H9 (cell line): ENCODE measurements at regions not wholly inside any gene's neighbourhood (a gene's known extent, or its start where the extent isn't known, plus 50 kb on each side); places are given as distances from the start of the nearest gene placed in this dataset.

Experiments
- DNase-seq: peaks from one replicate; pipeline ENCODE4 v3.0.0-alpha.2; 2017
- H2AFZ ChIP-seq: one replicate; pipeline ENCODE4 v1.6.1; 2013; ENCODE audit warnings: mild to moderate bottlenecking, low read length, control low read depth, moderate library complexity
- H2AK5ac ChIP-seq: 2 replicates; pipeline ENCODE4 v1.6.1; 2013; ENCODE audit warnings: low read length, control low read depth, mixed read lengths; ENCODE audit not compliant: insufficient read length
- H2BK120ac ChIP-seq: one replicate; pipeline ENCODE4 v1.6.1; 2013; ENCODE audit warnings: low read depth, mild to moderate bottlenecking, low read length, control low read depth, inconsistent platforms; ENCODE audit not compliant: poor library complexity, severe bottlenecking
- H2BK12ac ChIP-seq: 2 replicates; pipeline ENCODE4 v1.6.1; 2013; ENCODE audit warnings: low read length, control low read depth, mixed read lengths, low read depth; ENCODE audit not compliant: insufficient read length
- H2BK15ac ChIP-seq: 2 replicates; pipeline ENCODE4 v1.6.1; 2013; ENCODE audit warnings: low read depth, low read length, control low read depth
- H2BK20ac ChIP-seq: one replicate; pipeline ENCODE4 v1.6.1; 2013; ENCODE audit warnings: low read depth, mild to moderate bottlenecking, low read length, control low read depth, inconsistent platforms; ENCODE audit not compliant: poor library complexity, severe bottlenecking
- H2BK5ac ChIP-seq: 2 replicates; pipeline ENCODE4 v1.6.1; 2013; ENCODE audit warnings: low read length, control low read depth, mixed read lengths; ENCODE audit not compliant: insufficient read length
- H3K14ac ChIP-seq: 2 replicates; pipeline ENCODE4 v1.6.1; 2013; ENCODE audit warnings: low read length, control low read depth; ENCODE audit not compliant: insufficient read depth
- H3K18ac ChIP-seq: 2 replicates; pipeline ENCODE4 v1.6.1; 2013; ENCODE audit warnings: low read depth, mild to moderate bottlenecking, mixed read lengths, low read length, control low read depth; ENCODE audit not compliant: insufficient read length
- H3K23ac ChIP-seq: 2 replicates; pipeline ENCODE4 v1.6.1; 2013; ENCODE audit warnings: low read length, control low read depth, mixed read lengths, low read depth; ENCODE audit not compliant: insufficient read length
- H3K23me2 ChIP-seq: 2 replicates; pipeline ENCODE4 v1.6.1; 2013; ENCODE audit warnings: low read depth, mild to moderate bottlenecking, mixed read lengths, low read length, control low read depth; ENCODE audit not compliant: insufficient read length, poor library complexity, severe bottlenecking
- H3K27ac ChIP-seq: 2 replicates; pipeline ENCODE4 v1.5.1; 2013; ENCODE audit warnings: low read length, control low read depth, mixed read lengths, low read depth; ENCODE audit not compliant: insufficient read length
- H3K27me3 ChIP-seq: 2 replicates; pipeline ENCODE4 v1.6.1; 2013; ENCODE audit warnings: low read length, control low read depth, inconsistent platforms; ENCODE audit not compliant: insufficient read depth
- H3K4ac ChIP-seq: 2 replicates; pipeline ENCODE4 v1.6.1; 2013; ENCODE audit warnings: low read depth, mild to moderate bottlenecking, control low read depth, inconsistent platforms, low read length, moderate library complexity
- H3K4me1 ChIP-seq: 2 replicates; pipeline ENCODE4 v1.6.1; 2013; ENCODE audit warnings: low read length, control low read depth, inconsistent platforms; ENCODE audit not compliant: insufficient read depth
- H3K4me2 ChIP-seq: 2 replicates; pipeline ENCODE4 v1.6.1; 2013; ENCODE audit warnings: low read length, control low read depth, mixed read lengths; ENCODE audit not compliant: insufficient read length, insufficient read depth
- H3K56ac ChIP-seq: 2 replicates; pipeline ENCODE4 v1.6.1; 2013; ENCODE audit warnings: low read depth, mild to moderate bottlenecking, mixed read lengths, low read length, control low read depth; ENCODE audit not compliant: insufficient read length
- H3K79me1 ChIP-seq: 2 replicates; pipeline ENCODE4 v1.6.1; 2013; ENCODE audit warnings: low read depth, mild to moderate bottlenecking, moderate library complexity, low read length, control low read depth, inconsistent platforms; ENCODE audit not compliant: insufficient read depth, poor library complexity, severe bottlenecking
- H3K79me2 ChIP-seq: 2 replicates; pipeline ENCODE4 v1.6.1; 2013; ENCODE audit warnings: low read length, control low read depth, inconsistent platforms; ENCODE audit not compliant: insufficient read depth
- H3K9ac ChIP-seq: 2 replicates; pipeline ENCODE4 v1.6.1; 2013; ENCODE audit warnings: low read length, control low read depth, mixed read lengths; ENCODE audit not compliant: insufficient read length; ENCODE audit errors: extremely low read depth
- H3K9me3 ChIP-seq: one replicate; pipeline ENCODE4 v1.6.1; 2013; ENCODE audit warnings: low read depth, low read length, inconsistent platforms; ENCODE audit not compliant: control insufficient read depth
- H3T11ph ChIP-seq: one replicate; pipeline ENCODE4 v1.6.1; 2013; ENCODE audit warnings: mild to moderate bottlenecking, low read length, control low read depth, inconsistent platforms
- H4K20me1 ChIP-seq: one replicate; pipeline ENCODE4 v1.6.1; 2013; ENCODE audit not compliant: control insufficient read depth, insufficient read length, insufficient read depth
- H4K5ac ChIP-seq: 2 replicates; pipeline ENCODE4 v1.6.1; 2013; ENCODE audit warnings: low read depth, mild to moderate bottlenecking, mixed read lengths, low read length, control low read depth; ENCODE audit not compliant: insufficient read length
- H4K8ac ChIP-seq: replicated peaks from 2 replicates; pipeline ENCODE4 v1.6.1; 2013; ENCODE audit warnings: low read length, control low read depth, mixed read lengths, low read depth; ENCODE audit not compliant: insufficient read length
- H4K91ac ChIP-seq: 2 replicates; pipeline ENCODE4 v1.6.1; 2013; ENCODE audit warnings: low read depth, mild to moderate bottlenecking, moderate library complexity, mixed read lengths, low read length, control low read depth; ENCODE audit not compliant: insufficient read length
- H3K27ac Mint-ChIP-seq, 3 experiments: 2 replicates in 2 of 3; 3 replicates in 1 of 3; pipeline ENCODE4 v1.8.0; 2020 to 2021; ENCODE audit warnings: mixed read lengths in 3 of 3, mild to moderate bottlenecking in 1 of 3, moderate library complexity in 1 of 3
- H3K27me3 Mint-ChIP-seq: 2 replicates; pipeline ENCODE4 v1.8.0; 2021; ENCODE audit warnings: low read depth, mild to moderate bottlenecking, moderate library complexity, mixed read lengths
- H3K36me3 Mint-ChIP-seq, 3 experiments: 2 replicates in 2 of 3; 3 replicates in 1 of 3; pipeline ENCODE4 v1.8.0; 2020 to 2021; ENCODE audit warnings: low read depth in 3 of 3, mixed read lengths in 3 of 3; ENCODE audit not compliant: insufficient read depth in 1 of 3
- H3K4me1 Mint-ChIP-seq, 2 experiments: 2 replicates each; pipeline ENCODE4 v1.8.0; 2020; ENCODE audit warnings: mixed read lengths in 2 of 2
- H3K4me3 Mint-ChIP-seq, 2 experiments: 2 replicates in 1 of 2; 3 replicates in 1 of 2; pipeline ENCODE4 v1.8.0; 2020 to 2021; ENCODE audit warnings: mild to moderate bottlenecking in 2 of 2, mixed read lengths in 2 of 2, moderate library complexity in 1 of 2
- H3K9me3 Mint-ChIP-seq, 2 experiments: 2 replicates in 1 of 2; 3 replicates in 1 of 2; pipeline ENCODE4 v1.8.0; 2020; ENCODE audit warnings: mild to moderate bottlenecking in 2 of 2, mixed read lengths in 2 of 2, moderate library complexity in 1 of 2
- WGBS: extraction: QIAGEN DNeasy Blood & Tissue Kit; methylation state at CpG from one replicate; pipeline ENCODE4 v1.1.7; 2013; ENCODE audit warnings: missing lambda C conversion rate, low lambda C conversion rate, mixed read lengths; ENCODE audit not compliant: insufficient read length; ENCODE audit errors: extremely low coverage; 5-methylcytosine and 5-hydroxymethylcytosine counted together
- TF ChIP-seq, protein P1 (sequence below): fragments of 200-600 bp; sonication (generic); conservative IDR thresholded peaks from 3 replicates; pipeline ENCODE4 v1.8.0; 2021; ENCODE audit warnings: antibody characterized with exemption, mild to moderate bottlenecking

DNA sequence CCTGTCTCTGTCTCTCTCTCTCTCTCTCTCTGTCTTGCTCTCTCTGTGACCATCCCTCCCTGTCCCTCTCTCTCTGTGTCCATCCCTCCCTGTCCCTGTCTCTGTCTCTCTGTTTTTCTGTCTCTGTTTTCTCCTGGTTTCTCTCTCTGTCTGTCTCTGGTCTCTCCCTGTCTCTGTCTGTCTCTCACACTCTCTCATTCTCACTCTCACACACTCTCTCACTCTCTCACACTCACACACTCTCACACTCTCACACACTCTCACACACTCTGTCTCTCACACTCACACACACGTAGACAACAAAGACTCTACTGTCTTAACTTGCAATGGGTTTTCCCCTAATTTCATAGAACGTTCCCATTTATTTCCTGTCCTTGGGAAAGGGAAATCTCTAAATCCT lies 299.5 kb downstream of the FOXL1 start:
- no peak overlapping the region for H3K9ac ChIP-seq
- peaks cover 10% of the 10 kb centered on the region for H3K27me3 Mint-ChIP-seq
- no peak overlapping the region for H3K14ac ChIP-seq
- no peaks in the 10 kb centered on the region for H3K79me2 ChIP-seq
- no peaks in the 10 kb centered on the region for H3K27me3 ChIP-seq
- no peak overlapping the region for H3K4me2 ChIP-seq
- no peak overlapping the region for H3K27ac Mint-ChIP-seq
- 100% methylated on average over 1 of the region's 2 CpGs for WGBS
- peaks cover 3 to 4% of the 10 kb centered on the region in 2 experiments; a peak in 4 of 5 replicates for H3K9me3 Mint-ChIP-seq
- H3K56ac ChIP-seq, result no peak overlapping the region
- H2AK5ac ChIP-seq, result no peak overlapping the region
- TF ChIP-seq, protein P1, sequence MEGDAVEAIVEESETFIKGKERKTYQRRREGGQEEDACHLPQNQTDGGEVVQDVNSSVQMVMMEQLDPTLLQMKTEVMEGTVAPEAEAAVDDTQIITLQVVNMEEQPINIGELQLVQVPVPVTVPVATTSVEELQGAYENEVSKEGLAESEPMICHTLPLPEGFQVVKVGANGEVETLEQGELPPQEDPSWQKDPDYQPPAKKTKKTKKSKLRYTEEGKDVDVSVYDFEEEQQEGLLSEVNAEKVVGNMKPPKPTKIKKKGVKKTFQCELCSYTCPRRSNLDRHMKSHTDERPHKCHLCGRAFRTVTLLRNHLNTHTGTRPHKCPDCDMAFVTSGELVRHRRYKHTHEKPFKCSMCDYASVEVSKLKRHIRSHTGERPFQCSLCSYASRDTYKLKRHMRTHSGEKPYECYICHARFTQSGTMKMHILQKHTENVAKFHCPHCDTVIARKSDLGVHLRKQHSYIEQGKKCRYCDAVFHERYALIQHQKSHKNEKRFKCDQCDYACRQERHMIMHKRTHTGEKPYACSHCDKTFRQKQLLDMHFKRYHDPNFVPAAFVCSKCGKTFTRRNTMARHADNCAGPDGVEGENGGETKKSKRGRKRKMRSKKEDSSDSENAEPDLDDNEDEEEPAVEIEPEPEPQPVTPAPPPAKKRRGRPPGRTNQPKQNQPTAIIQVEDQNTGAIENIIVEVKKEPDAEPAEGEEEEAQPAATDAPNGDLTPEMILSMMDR, result no peak
- H3K23ac ChIP-seq, result no peak overlapping the region
- H3K4ac ChIP-seq, result no peak overlapping the region
- H4K5ac ChIP-seq, result no peak overlapping the region
- no peak overlapping the region for H2BK15ac ChIP-seq
- DNase-seq, result no peak
- H3K4me1 ChIP-seq, result no peaks in the 10 kb centered on the region
- H3K4me1 Mint-ChIP-seq, result peaks cover 0 to 5% of the 10 kb centered on the region in 2 experiments; a peak in 2 of 4 replicates
- no peak overlapping the region for H2BK20ac ChIP-seq
- H4K8ac ChIP-seq, result no peak overlapping the region
- H3K27ac ChIP-seq, result no peak overlapping the region
- H2AFZ ChIP-seq, result no peak overlapping the region
- no peak overlapping the region for H2BK12ac ChIP-seq
- H2BK5ac ChIP-seq, result no peak overlapping the region
- no peaks in the 10 kb centered on the region for H4K20me1 ChIP-seq
- H3K23me2 ChIP-seq, result no peaks in the 10 kb centered on the region
- H3K18ac ChIP-seq, result no peak overlapping the region
- H3K36me3 Mint-ChIP-seq, result peaks cover 0 to 5% (median under 1%) of the 10 kb centered on the region in 3 experiments; a peak in 2 of 7 replicates
- peaks cover 4% of the 10 kb centered on the region for H3K9me3 ChIP-seq
- H3K79me1 ChIP-seq, result no peaks in the 10 kb centered on the region
- H3K4me3 Mint-ChIP-seq, result no peak overlapping the region
- no peak overlapping the region for H2BK120ac ChIP-seq
- no peak overlapping the region for H4K91ac ChIP-seq
- H3T11ph ChIP-seq, result no peak overlapping the region
